Liver (tissue), 8 donors: ENCODE measurements at regions not wholly inside any gene's neighbourhood (a gene's known extent, or its start where the extent isn't known, plus 50 kb on each side); places are given as distances from the start of the nearest gene placed in this dataset.

Source experiments
- DNase-seq: peaks from one replicate; pipeline ENCODE4 v3.0.0-alpha.2; 2017; ENCODE audit warnings: low spot score
- H3K27ac ChIP-seq, 2 donors: one replicate each; pipeline ENCODE4 v1.7.0; 2013; ENCODE audit warnings: inconsistent platforms in 2 of 2, low read length in 2 of 2, control low read depth in 1 of 2, low read depth in 1 of 2, mild to moderate bottlenecking in 1 of 2
- H3K27me3 ChIP-seq, 4 donors: one replicate each; pipeline versions ENCODE4 v1.6.1 to v1.7.0; 2013; ENCODE audit warnings: low read length in 3 of 4, inconsistent platforms in 1 of 4, mild to moderate bottlenecking in 1 of 4, moderate library complexity in 1 of 4; ENCODE audit not compliant: control insufficient read depth in 4 of 4, insufficient read depth in 4 of 4
- H3K36me3 ChIP-seq, 4 donors: one replicate each; pipeline versions ENCODE4 v1.6.1 to v1.7.0; 2013; ENCODE audit warnings: low read length in 3 of 4, mild to moderate bottlenecking in 3 of 4, low read depth in 1 of 4, moderate library complexity in 1 of 4; ENCODE audit not compliant: control insufficient read depth in 4 of 4, insufficient read depth in 3 of 4
- H3K4me1 ChIP-seq, 4 donors: one replicate each; pipeline versions ENCODE4 v1.6.1 to v1.7.0; 2013; ENCODE audit warnings: low read length in 3 of 4, mild to moderate bottlenecking in 3 of 4, moderate library complexity in 1 of 4; ENCODE audit not compliant: control insufficient read depth in 4 of 4, insufficient read depth in 4 of 4
- H3K4me3 ChIP-seq, 3 donors: one replicate each; pipeline versions ENCODE4 v1.6.1 to v1.7.0; 2013; ENCODE audit warnings: low read length in 3 of 3, control low read depth in 1 of 3, low read depth in 1 of 3, mild to moderate bottlenecking in 1 of 3
- H3K9ac ChIP-seq, 2 donors: one replicate each; pipeline ENCODE4 v1.7.0; 2013; ENCODE audit warnings: low read length in 2 of 2, mild to moderate bottlenecking in 2 of 2, moderate library complexity in 2 of 2, control low read depth in 1 of 2, low read depth in 1 of 2
- H3K9me3 ChIP-seq, 4 donors: one replicate each; pipeline versions ENCODE4 v1.6.1 to v1.7.0; 2013; ENCODE audit warnings: low read length in 3 of 4; ENCODE audit not compliant: control insufficient read depth in 4 of 4
- CTCF ChIP-seq: fragments of 150-350 bp; IDR thresholded peaks from 2 replicates; pipeline ENCODE4 v1.5.1; 2017; ENCODE audit warnings: improper control_type of control experiment, low read depth, low read length; ENCODE audit not compliant: missing input control
- EGR1 ChIP-seq, 2 donors: IDR thresholded peaks; 2 replicates each; pipeline ENCODE4 v1.6.1; 2016 to 2018; ENCODE audit warnings: antibody characterized with exemption in 2 of 2, low read depth in 2 of 2
- FOXA1 ChIP-seq: IDR thresholded peaks from 2 replicates; pipeline ENCODE4 v1.6.1; 2016; ENCODE audit warnings: antibody characterized with exemption
- GABPA ChIP-seq, 2 donors: IDR thresholded peaks in 1 of 2; conservative IDR thresholded peaks in 1 of 2; 2 replicates each; pipeline ENCODE4 v1.6.1; 2016; ENCODE audit warnings: antibody characterized with exemption in 2 of 2, mild to moderate bottlenecking in 1 of 2, moderate library complexity in 1 of 2
- HNF4A ChIP-seq, 2 donors: conservative IDR thresholded peaks; 2 replicates each; pipeline ENCODE4 v1.6.1; 2016; ENCODE audit warnings: antibody characterized with exemption in 2 of 2, mild to moderate bottlenecking in 2 of 2
- HNF4G ChIP-seq: IDR thresholded peaks from 2 replicates; pipeline ENCODE4 v1.6.1; 2016; ENCODE audit warnings: antibody characterized with exemption
- JUND ChIP-seq, 2 donors: IDR thresholded peaks; 2 replicates each; pipeline ENCODE4 v1.6.1; 2016; ENCODE audit warnings: antibody characterized with exemption in 2 of 2
- MAX ChIP-seq: IDR thresholded peaks from 2 replicates; pipeline ENCODE4 v1.6.1; 2016; ENCODE audit warnings: antibody characterized with exemption
- NR2F2 ChIP-seq: IDR thresholded peaks from 2 replicates; pipeline ENCODE4 v1.6.1; 2016; ENCODE audit warnings: antibody characterized with exemption
- RAD21 ChIP-seq, 2 donors: IDR thresholded peaks; 2 replicates each; pipeline ENCODE4 v1.6.1; 2016; ENCODE audit warnings: antibody characterized with exemption in 2 of 2, mild to moderate bottlenecking in 2 of 2
- REST ChIP-seq: IDR thresholded peaks from 2 replicates; pipeline ENCODE4 v1.6.1; 2016; ENCODE audit warnings: antibody characterized with exemption, mild to moderate bottlenecking
- RXRA ChIP-seq, 2 donors: IDR thresholded peaks; 2 replicates each; pipeline ENCODE4 v1.6.1; 2017 to 2018; ENCODE audit warnings: antibody characterized with exemption in 2 of 2, mild to moderate bottlenecking in 1 of 2
- SP1 ChIP-seq: IDR thresholded peaks from 2 replicates; pipeline ENCODE4 v1.6.1; 2018; ENCODE audit warnings: antibody characterized with exemption, mild to moderate bottlenecking
- TAF1 ChIP-seq: conservative IDR thresholded peaks from 2 replicates; pipeline ENCODE4 v1.6.1; 2016; ENCODE audit warnings: antibody characterized with exemption, mild to moderate bottlenecking
- YY1 ChIP-seq: IDR thresholded peaks from 2 replicates; pipeline ENCODE4 v1.6.1; 2016; ENCODE audit warnings: antibody characterized with exemption, mild to moderate bottlenecking
- ZBTB33 ChIP-seq: IDR thresholded peaks from 2 replicates; pipeline ENCODE4 v1.6.1; 2016; ENCODE audit warnings: antibody characterized with exemption
- WGBS: extraction: QIAGEN DNeasy Blood & Tissue Kit; methylation state at CpG from one replicate; pipeline ENCODE4 v1.1.7; 2013; 5-methylcytosine and 5-hydroxymethylcytosine counted together
- donor health status: healthy.
- donor health status: healthy.
- donor health status: healthy.
- donor health status: healthy.
- donor health status: healthy.

GRCh38 chr15:35926007-35926380 lies 380.0 kb upstream of the DPH6 start (continued):
- TF ChIP-seq FOXA1, result no peak

GRCh38 chr15:35928847-35929246 lies 382.9 kb upstream of the DPH6 start:
- Histone ChIP-seq H3K4me3 (no peak overlapping the region), H3K9me3 (no peaks in the 10 kb centered on the region), H3K27me3 (no peaks in the 10 kb centered on the region), H3K27ac (no peak overlapping the region), H3K9ac (no peak overlapping the region), H3K36me3 (no peaks in the 10 kb centered on the region), H3K4me1 (peaks cover 0 to 12% (median 10%) of the 10 kb centered on the region in 4 donors)
- DNase-seq, result no peak
- no peak for TF ChIP-seq MAX
- no peak for TF ChIP-seq REST
- no peak for TF ChIP-seq SP1
- no peak for TF ChIP-seq JUND (IDR thresholded peaks at IDR 0.05)
- TF ChIP-seq TAF1, result no peak
- TF ChIP-seq NR2F2, result no peak
- no peak for TF ChIP-seq EGR1 (IDR thresholded peaks at IDR 0.05; ENCODE audit: low read depth in 2 of 2)
- TF ChIP-seq RXRA (IDR thresholded peaks at IDR 0.05), result no peak
- TF ChIP-seq HNF4G, result no peak
- no peak for TF ChIP-seq GABPA (IDR thresholded peaks at IDR 0.05 in 1 of 2, conservative IDR thresholded peaks at IDR 0.05 in 1 of 2)
- TF ChIP-seq ZBTB33, result no peak
- no peak for TF ChIP-seq HNF4A (conservative IDR thresholded peaks at IDR 0.05)
- TF ChIP-seq FOXA1, result no peak
- WGBS, result 89% methylated on average over 2 of the region's 2 CpGs

GRCh38 chr15:35929740-35930444 lies 383.9 kb upstream of the DPH6 start:
- no peaks in the 10 kb centered on the region for H3K9me3 ChIP-seq
- H3K4me3 ChIP-seq, result no peak overlapping the region
- no peak overlapping the region for H3K27ac ChIP-seq
- no peak for DNase-seq
- H3K4me1 ChIP-seq, result peaks cover 2 to 15% (median 13%) of the 10 kb centered on the region in 4 donors
- H3K27me3 ChIP-seq, result no peaks in the 10 kb centered on the region
- no peaks in the 10 kb centered on the region for H3K36me3 ChIP-seq
- no peak overlapping the region for H3K9ac ChIP-seq
- 89% methylated on average over 4 of the region's 4 CpGs for WGBS
- TF ChIP-seq GABPA (IDR thresholded peaks at IDR 0.05 in 1 of 2, conservative IDR thresholded peaks at IDR 0.05 in 1 of 2), result no peak
- no peak for TF ChIP-seq SP1
- TF ChIP-seq CTCF, result no peak
- TF ChIP-seq RAD21 (IDR thresholded peaks at IDR 0.05), result no peak
- TF ChIP-seq REST, result no peak
- TF ChIP-seq EGR1 (IDR thresholded peaks at IDR 0.05; ENCODE audit: low read depth in 2 of 2), result no peak
- no peak for TF ChIP-seq YY1
- TF ChIP-seq HNF4A (conservative IDR thresholded peaks at IDR 0.05), result no peak
- no peak for TF ChIP-seq ZBTB33
- TF ChIP-seq RXRA (IDR thresholded peaks at IDR 0.05), result no peak
- TF ChIP-seq JUND (IDR thresholded peaks at IDR 0.05), result no peak
